Chondrocyte (in vitro differentiated cells): ENCODE measurements at regions not wholly inside any gene's neighbourhood (a gene's known extent, or its start where the extent isn't known, plus 50 kb on each side); places are given as distances from the start of the nearest gene placed in this dataset.

ENCODE experiments used
- DNase-seq: peaks from one replicate; pipeline ENCODE4 v3.0.0; 2021; ENCODE audit warnings: mixed read lengths, low spot score
- H3K27ac Mint-ChIP-seq: one replicate; pipeline ENCODE4 v1.8.0; 2021; ENCODE audit warnings: mild to moderate bottlenecking, moderate library complexity, mixed read lengths; ENCODE audit not compliant: unreplicated experiment
- H3K27me3 Mint-ChIP-seq: 2 replicates; pipeline ENCODE4 v1.8.0; 2021; ENCODE audit warnings: low read depth, mixed read lengths
- H3K36me3 Mint-ChIP-seq: 2 replicates; pipeline ENCODE4 v1.8.0; 2021; ENCODE audit warnings: low read depth, mixed read lengths
- H3K4me1 Mint-ChIP-seq: 2 replicates; pipeline ENCODE4 v1.8.0; 2021; ENCODE audit warnings: low read depth, mild to moderate bottlenecking, mixed read lengths
- H3K4me3 Mint-ChIP-seq: one replicate; pipeline ENCODE4 v1.8.0; 2021; ENCODE audit warnings: mild to moderate bottlenecking, moderate library complexity, mixed read lengths; ENCODE audit not compliant: unreplicated experiment
- H3K9me3 Mint-ChIP-seq: 2 replicates; pipeline ENCODE4 v1.8.0; 2021; ENCODE audit warnings: low read depth, mixed read lengths
- CTCF ChIP-seq: fragments of 200-600 bp; sonication (generic); IDR thresholded peaks from 2 replicates; pipeline ENCODE4 v1.5.0; 2021; ENCODE audit warnings: antibody characterized with exemption, mild to moderate bottlenecking, moderate library complexity

GRCh38 chr17:73802314-73802713, 158.1 kb upstream of the SDK2 start:
- no peak for TF ChIP-seq CTCF
- DNase-seq, result no peak
- H3K4me3 Mint-ChIP-seq, result no peak overlapping the region
- H3K36me3 Mint-ChIP-seq, result peaks cover 5% of the 10 kb centered on the region
- H3K27ac Mint-ChIP-seq, result no peak overlapping the region
- peaks cover 27% of the 10 kb centered on the region for H3K27me3 Mint-ChIP-seq
- H3K4me1 Mint-ChIP-seq, result peaks cover 16% of the 10 kb centered on the region
- peaks cover 15% of the 10 kb centered on the region for H3K9me3 Mint-ChIP-seq

GRCh38 chr17:73802871-73803270, 158.6 kb upstream of the SDK2 start:
- no peak for DNase-seq
- H3K36me3 Mint-ChIP-seq, result peaks cover 5% of the 10 kb centered on the region
- no peak overlapping the region for H3K4me3 Mint-ChIP-seq
- peaks cover 29% of the 10 kb centered on the region for H3K27me3 Mint-ChIP-seq
- peaks cover 14% of the 10 kb centered on the region for H3K4me1 Mint-ChIP-seq
- H3K27ac Mint-ChIP-seq, result no peak overlapping the region
- peaks cover 15% of the 10 kb centered on the region for H3K9me3 Mint-ChIP-seq
- no peak for TF ChIP-seq CTCF

- no peak for DNase-seq
- no peak overlapping the region for H3K4me3 Mint-ChIP-seq
- H3K36me3 Mint-ChIP-seq, result peaks cover 5% of the 10 kb centered on the region
- peaks cover 15% of the 10 kb centered on the region for H3K9me3 Mint-ChIP-seq
- TF ChIP-seq CTCF, result no peak
- H3K27ac Mint-ChIP-seq, result no peak overlapping the region
- peaks cover 3% of the 10 kb centered on the region for H3K4me1 Mint-ChIP-seq
- H3K27me3 Mint-ChIP-seq, result peaks cover 33% of the 10 kb centered on the region
Observed at GRCh38 chr17:73803964-73804435, 159.8 kb upstream of the SDK2 start.

GRCh38 chr17:73806768-73807167, 162.5 kb upstream of the SDK2 start:
- Mint-ChIP-seq H3K4me1 (peaks cover 3% of the 10 kb centered on the region), H3K9me3 (peaks cover 15% of the 10 kb centered on the region), H3K27me3 (peaks cover 28% of the 10 kb centered on the region), H3K4me3 (no peak overlapping the region), H3K36me3 (peaks cover 5% of the 10 kb centered on the region), H3K27ac (no peak overlapping the region)
- no peak for DNase-seq
- no peak for TF ChIP-seq CTCF

GRCh38 chr17:73813201-73813600, 169.0 kb upstream of the SDK2 start:
- H3K4me1 Mint-ChIP-seq, result no peaks in the 10 kb centered on the region
- peaks cover 18% of the 10 kb centered on the region for H3K27me3 Mint-ChIP-seq

More at GRCh38 chr17:73813201-73813600, 169.0 kb upstream of the SDK2 start:
- DNase-seq, result no peak
- H3K27ac Mint-ChIP-seq, result no peak overlapping the region
- no peaks in the 10 kb centered on the region for H3K9me3 Mint-ChIP-seq
- H3K36me3 Mint-ChIP-seq, result no peaks in the 10 kb centered on the region
- no peak overlapping the region for H3K4me3 Mint-ChIP-seq
- no peak for TF ChIP-seq CTCF
